ENCODE measurements at regions not wholly inside any gene's neighbourhood (a gene's known extent, or its start where the extent isn't known, plus 50 kb on each side); places are given as distances from the start of the nearest gene placed in this dataset.

- TF ChIP-seq MAX (IDR thresholded peaks at IDR 0.05) (no peak), ZNF274 (IDR thresholded peaks at IDR 0.05; ENCODE audit: borderline replicate concordance, extremely low read depth, low read length) (no peak), RAD21 (IDR thresholded peaks at IDR 0.05 in 1 of 2, conservative IDR thresholded peaks at IDR 0.05 in 1 of 2; ENCODE audit: low read depth in 2 of 2, low read length in 2 of 2) (no peak), POLR2A (IDR thresholded peaks at IDR 0.05; ENCODE audit: control extremely low read depth in 1 of 2, low read depth in 2 of 2, low read length in 2 of 2) (no peak), GABPA (IDR thresholded peaks at IDR 0.05; ENCODE audit: borderline replicate concordance, insufficient read depth, low read length) (no peak), CHD1 (IDR thresholded peaks at IDR 0.05; ENCODE audit: low read depth, low read length) (no peak), ATF2 (IDR thresholded peaks at IDR 0.05; ENCODE audit: low read length) (no peak), SIX5 (IDR thresholded peaks at IDR 0.05; ENCODE audit: low read depth, low read length) (no peak), CTCF (IDR thresholded peaks at IDR 0.05; ENCODE audit: control extremely low read depth in 1 of 3, insufficient read depth in 1 of 3, low read depth in 1 of 3, low read length in 3 of 3) (no peak), POLR2AphosphoS5 (IDR thresholded peaks at IDR 0.05; ENCODE audit: low read depth, low read length) (no peak), JUND (IDR thresholded peaks at IDR 0.05; ENCODE audit: low read length) (no peak)
These were observed 225.7 kb upstream of the FANCL start for GRCh38 chr2:58466804-58467203.
